ENCODE measurements at regions not wholly inside any gene's neighbourhood (a gene's known extent, or its start where the extent isn't known, plus 50 kb on each side); places are given as distances from the start of the nearest gene placed in this dataset.

- no peak for TF ChIP-seq SIN3A (IDR thresholded peaks at IDR 0.05; ENCODE audit: borderline replicate concordance, insufficient read depth, low read length)
- TF ChIP-seq TAF1 (IDR thresholded peaks at IDR 0.05; ENCODE audit: borderline replicate concordance, insufficient read depth, low read length) = no peak
- no peak for TF ChIP-seq REST (IDR thresholded peaks at IDR 0.05; ENCODE audit: insufficient read depth in 1 of 2, low read depth in 2 of 2, low read length in 2 of 2)
- TF ChIP-seq FOXP2 (optimal IDR thresholded peaks at IDR 0.05; ENCODE audit: borderline replicate concordance, extremely low read depth, extremely low read length, insufficient read depth) = no peak
- no peak for TF ChIP-seq POLR2AphosphoS5 (IDR thresholded peaks at IDR 0.05; ENCODE audit: low read depth, low read length)
Observed at GRCh38 chr2:15043336-15044058, 411.0 kb downstream of the LRATD1 start.

DNA sequence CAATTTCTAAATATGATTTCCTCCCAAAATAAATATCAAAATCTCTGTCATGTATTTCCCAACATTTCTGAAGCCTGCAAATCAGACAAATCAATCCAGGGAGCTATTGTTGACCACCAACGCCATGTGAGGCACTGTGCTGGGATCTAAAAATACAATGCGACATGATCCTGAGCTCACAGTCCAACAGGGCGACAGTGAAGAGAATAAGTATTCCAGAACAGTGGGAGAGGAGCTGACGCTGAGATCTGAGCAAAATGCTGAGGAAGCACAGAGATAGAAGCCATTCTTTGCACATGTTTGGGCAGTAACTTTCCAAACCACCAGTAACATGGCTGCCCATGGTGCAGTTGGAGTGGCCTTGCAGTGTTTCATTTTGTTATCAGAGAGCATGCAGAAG is 412.5 kb downstream of the LRATD1 start:
- no peak for TF ChIP-seq SIN3A (IDR thresholded peaks at IDR 0.05; ENCODE audit: borderline replicate concordance, insufficient read depth, low read length)
- TF ChIP-seq TAF1 (IDR thresholded peaks at IDR 0.05; ENCODE audit: borderline replicate concordance, insufficient read depth, low read length) = no peak
- TF ChIP-seq POLR2AphosphoS5 (IDR thresholded peaks at IDR 0.05; ENCODE audit: low read depth, low read length) = no peak
- no peak for TF ChIP-seq FOXP2 (optimal IDR thresholded peaks at IDR 0.05; ENCODE audit: borderline replicate concordance, extremely low read depth, extremely low read length, insufficient read depth)
- TF ChIP-seq REST (IDR thresholded peaks at IDR 0.05; ENCODE audit: insufficient read depth in 1 of 2, low read depth in 2 of 2, low read length in 2 of 2) = no peak

DNA sequence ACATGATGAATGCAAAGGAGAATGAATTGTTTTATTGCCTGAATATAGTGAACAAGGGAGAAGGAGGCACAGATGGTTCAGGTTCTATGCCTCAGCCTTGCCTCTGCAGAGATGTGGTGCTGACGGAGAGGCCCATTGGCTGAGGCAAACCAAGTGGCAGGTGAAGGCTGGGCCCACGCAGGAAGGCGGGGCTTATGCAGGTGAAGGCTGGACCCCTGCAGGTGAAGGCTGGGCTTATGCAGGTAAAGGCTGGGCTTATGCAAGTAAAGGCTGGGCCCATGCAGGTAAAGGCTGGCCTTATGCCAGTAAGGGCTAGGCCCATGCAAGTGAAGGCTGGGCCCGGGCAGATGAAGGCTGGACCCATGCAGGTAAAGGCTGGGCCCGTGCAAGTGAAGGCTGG is 414.7 kb downstream of the LRATD1 start:
- TF ChIP-seq TAF1 (IDR thresholded peaks at IDR 0.05; ENCODE audit: borderline replicate concordance, insufficient read depth, low read length) = no peak

DNA sequence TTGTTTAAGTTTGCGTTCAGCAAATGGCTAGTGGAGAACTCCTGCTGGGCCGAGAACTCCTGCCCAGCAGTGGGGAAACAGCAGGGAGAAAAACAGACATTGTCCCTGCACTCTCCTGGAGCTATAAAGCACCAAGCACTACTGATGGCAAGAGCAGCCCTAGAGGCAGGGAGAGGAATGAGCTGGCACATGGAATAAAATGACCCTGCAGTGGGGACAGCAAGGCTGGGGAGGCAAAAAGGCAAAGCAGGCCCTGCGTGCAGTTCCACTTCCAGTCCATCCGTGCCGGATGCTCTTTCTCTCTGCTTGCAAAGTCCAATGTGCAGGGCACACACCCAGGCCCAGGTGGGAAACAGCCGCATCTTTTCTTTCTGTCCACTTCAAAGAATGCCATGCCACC is 415.5 kb downstream of the LRATD1 start:
- no peak for TF ChIP-seq TAF1 (IDR thresholded peaks at IDR 0.05; ENCODE audit: borderline replicate concordance, insufficient read depth, low read length)

- TF ChIP-seq SIN3A (IDR thresholded peaks at IDR 0.05; ENCODE audit: borderline replicate concordance, insufficient read depth, low read length) = no peak
- no peak for TF ChIP-seq TAF1 (IDR thresholded peaks at IDR 0.05; ENCODE audit: borderline replicate concordance, insufficient read depth, low read length)
- TF ChIP-seq POLR2AphosphoS5 (IDR thresholded peaks at IDR 0.05; ENCODE audit: low read depth, low read length) = no peak
- no peak for TF ChIP-seq FOXP2 (optimal IDR thresholded peaks at IDR 0.05; ENCODE audit: borderline replicate concordance, extremely low read depth, extremely low read length, insufficient read depth)
- TF ChIP-seq REST (IDR thresholded peaks at IDR 0.05; ENCODE audit: insufficient read depth in 1 of 2, low read depth in 2 of 2, low read length in 2 of 2) = no peak
Observed at GRCh38 chr2:15049096-15049993, 416.8 kb downstream of the LRATD1 start.

DNA sequence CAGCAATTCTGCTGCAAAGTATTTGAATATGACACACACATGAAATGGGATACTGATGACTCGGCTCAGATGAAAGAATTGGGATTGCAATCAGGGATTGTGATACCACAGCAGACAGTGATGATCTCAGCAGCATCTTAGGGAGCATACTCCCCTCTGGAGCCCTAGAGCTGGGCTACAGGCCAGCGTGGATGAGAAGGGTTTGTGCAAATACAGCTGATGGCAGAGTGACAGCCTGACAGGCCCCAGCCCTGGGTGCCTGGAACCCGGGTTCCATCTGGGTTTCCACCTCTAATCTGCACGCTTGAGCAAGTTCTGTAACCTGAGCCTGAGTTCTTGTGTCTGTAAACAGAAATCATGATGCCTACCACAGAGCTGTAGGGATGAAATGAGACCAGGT is 418.0 kb downstream of the LRATD1 start:
- TF ChIP-seq SIN3A (IDR thresholded peaks at IDR 0.05; ENCODE audit: borderline replicate concordance, insufficient read depth, low read length) (no peak), FOXP2 (optimal IDR thresholded peaks at IDR 0.05; ENCODE audit: borderline replicate concordance, extremely low read depth, extremely low read length, insufficient read depth) (no peak), REST (IDR thresholded peaks at IDR 0.05; ENCODE audit: insufficient read depth in 1 of 2, low read depth in 2 of 2, low read length in 2 of 2) (no peak), POLR2AphosphoS5 (IDR thresholded peaks at IDR 0.05; ENCODE audit: low read depth, low read length) (no peak), TAF1 (IDR thresholded peaks at IDR 0.05; ENCODE audit: borderline replicate concordance, insufficient read depth, low read length) (no peak)

Data from PFSK-1 (cell line).